PFSK-1 (cell line): ENCODE measurements at regions not wholly inside any gene's neighbourhood (a gene's known extent, or its start where the extent isn't known, plus 50 kb on each side); places are given as distances from the start of the nearest gene placed in this dataset.

ENCODE experiments used
- POLR2AphosphoS5 ChIP-seq: IDR thresholded peaks from 2 replicates; pipeline ENCODE4 v1.6.1; 2012; ENCODE audit warnings: low read depth, mild to moderate bottlenecking, control low read depth, low read length, moderate library complexity
- REST ChIP-seq, 2 experiments: IDR thresholded peaks; 2 replicates each; pipeline versions ENCODE4 v1.6.1 to v1.8.0; 2011 to 2012; ENCODE audit warnings: low read depth in 2 of 2, low read length in 2 of 2, control low read depth in 1 of 2, inconsistent platforms in 1 of 2, mild to moderate bottlenecking in 1 of 2, moderate library complexity in 1 of 2; ENCODE audit not compliant: insufficient read depth in 1 of 2
- TAF1 ChIP-seq: IDR thresholded peaks from 2 replicates; pipeline ENCODE4 v1.6.1; 2012; ENCODE audit warnings: low read length, control low read depth, borderline replicate concordance; ENCODE audit not compliant: insufficient read depth

GRCh38 chr16:65410801-65411200 lies 288.9 kb upstream of the CDH11 start:
- no peak for TF ChIP-seq POLR2AphosphoS5
- no peak for TF ChIP-seq TAF1
- TF ChIP-seq REST (IDR thresholded peaks at IDR 0.05; ENCODE audit: insufficient read depth in 1 of 2, low read depth in 2 of 2, low read length in 2 of 2), result no peak
